ENCODE measurements at regions not wholly inside any gene's neighbourhood (a gene's known extent, or its start where the extent isn't known, plus 50 kb on each side); places are given as distances from the start of the nearest gene placed in this dataset.

DNA sequence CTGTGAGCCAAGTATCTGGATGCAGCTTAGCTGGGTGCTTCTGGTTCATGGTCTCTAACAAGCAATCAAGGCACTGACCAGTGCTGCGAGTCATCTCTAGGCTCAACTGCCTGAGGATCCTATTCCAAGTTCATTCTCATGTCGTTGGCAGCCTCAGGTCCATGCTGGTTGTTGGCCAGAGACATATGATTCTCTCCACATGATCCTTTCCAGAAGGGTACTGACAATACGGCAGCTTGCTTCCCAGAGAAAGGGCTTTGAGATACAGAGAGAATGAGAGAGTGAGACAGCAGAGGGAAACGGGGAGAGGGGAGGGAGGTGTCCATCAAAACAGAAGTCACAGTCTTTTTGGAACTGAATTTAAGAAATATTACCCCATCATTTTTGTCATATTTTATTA, 405.6 kb downstream of the XPNPEP1 start:
- H3K4me3 ChIP-seq (ENCODE audit: low read depth, low read length): no peak overlapping the region
- TF ChIP-seq, protein P1, sequence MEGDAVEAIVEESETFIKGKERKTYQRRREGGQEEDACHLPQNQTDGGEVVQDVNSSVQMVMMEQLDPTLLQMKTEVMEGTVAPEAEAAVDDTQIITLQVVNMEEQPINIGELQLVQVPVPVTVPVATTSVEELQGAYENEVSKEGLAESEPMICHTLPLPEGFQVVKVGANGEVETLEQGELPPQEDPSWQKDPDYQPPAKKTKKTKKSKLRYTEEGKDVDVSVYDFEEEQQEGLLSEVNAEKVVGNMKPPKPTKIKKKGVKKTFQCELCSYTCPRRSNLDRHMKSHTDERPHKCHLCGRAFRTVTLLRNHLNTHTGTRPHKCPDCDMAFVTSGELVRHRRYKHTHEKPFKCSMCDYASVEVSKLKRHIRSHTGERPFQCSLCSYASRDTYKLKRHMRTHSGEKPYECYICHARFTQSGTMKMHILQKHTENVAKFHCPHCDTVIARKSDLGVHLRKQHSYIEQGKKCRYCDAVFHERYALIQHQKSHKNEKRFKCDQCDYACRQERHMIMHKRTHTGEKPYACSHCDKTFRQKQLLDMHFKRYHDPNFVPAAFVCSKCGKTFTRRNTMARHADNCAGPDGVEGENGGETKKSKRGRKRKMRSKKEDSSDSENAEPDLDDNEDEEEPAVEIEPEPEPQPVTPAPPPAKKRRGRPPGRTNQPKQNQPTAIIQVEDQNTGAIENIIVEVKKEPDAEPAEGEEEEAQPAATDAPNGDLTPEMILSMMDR (IDR thresholded peaks at IDR 0.05; ENCODE audit: insufficient read depth, low read length, missing control alignments): no peak
- POLR2A ChIA-PET: no interaction called here
- DNase-seq (ENCODE audit: low read depth, low spot score): no peak
- CTCF ChIA-PET: no interaction called here

DNA sequence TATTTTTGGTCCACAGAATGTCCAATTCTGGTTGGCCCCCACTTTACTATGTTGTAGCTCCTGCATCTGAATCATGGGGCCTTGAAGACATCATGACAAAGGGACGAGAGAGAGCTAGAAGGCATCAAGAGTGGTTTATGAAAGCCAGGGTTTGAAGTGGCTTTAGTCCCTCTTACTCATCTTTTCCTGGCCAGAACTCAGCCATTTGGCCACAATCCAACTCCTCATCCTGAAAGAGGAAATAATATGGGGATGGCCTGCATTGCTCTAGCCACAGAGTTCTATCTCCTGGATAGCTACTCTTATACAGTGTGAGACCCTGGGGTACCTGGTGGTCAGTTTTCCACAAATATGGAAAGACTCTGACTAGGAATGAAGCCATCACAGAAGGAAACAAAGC, 418.9 kb downstream of the XPNPEP1 start:
- POLR2A ChIA-PET: no interaction called here
- CTCF ChIA-PET: no interaction called here
- H3K4me3 ChIP-seq (ENCODE audit: low read depth, low read length): no peak overlapping the region
- TF ChIP-seq, protein P1 (IDR thresholded peaks at IDR 0.05; ENCODE audit: insufficient read depth, low read length, missing control alignments): no peak
- DNase-seq (ENCODE audit: low read depth, low spot score): no peak

DNA sequence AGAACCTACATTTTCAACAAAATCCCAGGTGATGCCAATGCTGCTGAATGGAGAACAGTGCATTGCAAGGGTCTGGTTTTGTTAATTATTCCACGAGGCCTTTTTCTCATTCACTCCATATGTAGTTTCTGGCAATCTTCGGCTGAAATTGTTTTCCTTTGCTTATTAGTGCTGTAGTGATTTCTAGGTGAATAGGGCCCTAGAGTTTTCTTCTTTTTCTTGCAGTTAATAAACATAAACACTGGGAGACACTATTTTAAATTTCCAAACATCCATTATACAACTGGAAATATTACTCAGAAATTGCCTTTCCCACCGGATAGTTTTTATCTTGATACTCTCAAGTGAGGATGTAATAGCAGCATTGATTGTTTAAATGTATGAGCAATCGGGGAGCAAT, 435.6 kb downstream of the XPNPEP1 start:
- TF ChIP-seq, protein P1 (IDR thresholded peaks at IDR 0.05; ENCODE audit: insufficient read depth, low read length, missing control alignments): no peak
- no peak for DNase-seq (ENCODE audit: low read depth, low spot score)
- POLR2A ChIA-PET: no interaction called here
- H3K4me3 ChIP-seq (ENCODE audit: low read depth, low read length): no peak overlapping the region
- CTCF ChIA-PET: no interaction called here

DNA sequence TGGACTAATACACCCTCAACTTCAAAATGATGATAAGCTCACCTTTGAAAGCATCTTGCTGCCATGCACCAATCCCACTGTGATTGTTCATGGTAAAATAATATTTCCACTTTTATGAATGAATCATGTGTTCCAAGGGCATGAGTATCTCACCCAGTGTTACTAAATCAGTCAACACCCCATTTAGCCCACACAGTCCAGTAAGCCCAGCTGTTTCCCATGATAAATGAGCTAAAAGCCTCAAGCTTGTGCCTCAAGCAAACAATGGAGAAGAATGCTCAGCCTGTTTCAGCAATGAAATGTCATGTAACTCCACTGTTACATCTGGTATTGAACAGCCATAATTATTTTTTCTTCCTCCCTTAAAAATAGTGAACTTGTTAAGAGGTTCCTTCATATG, 442.5 kb downstream of the XPNPEP1 start:
- H3K4me3 ChIP-seq (ENCODE audit: low read depth, low read length): no peak overlapping the region
- ChIA-PET POLR2A (no interaction called here), CTCF (no interaction called here)
- DNase-seq (ENCODE audit: low read depth, low spot score): no peak
- TF ChIP-seq, protein P1 (IDR thresholded peaks at IDR 0.05; ENCODE audit: insufficient read depth, low read length, missing control alignments): no peak

DNA sequence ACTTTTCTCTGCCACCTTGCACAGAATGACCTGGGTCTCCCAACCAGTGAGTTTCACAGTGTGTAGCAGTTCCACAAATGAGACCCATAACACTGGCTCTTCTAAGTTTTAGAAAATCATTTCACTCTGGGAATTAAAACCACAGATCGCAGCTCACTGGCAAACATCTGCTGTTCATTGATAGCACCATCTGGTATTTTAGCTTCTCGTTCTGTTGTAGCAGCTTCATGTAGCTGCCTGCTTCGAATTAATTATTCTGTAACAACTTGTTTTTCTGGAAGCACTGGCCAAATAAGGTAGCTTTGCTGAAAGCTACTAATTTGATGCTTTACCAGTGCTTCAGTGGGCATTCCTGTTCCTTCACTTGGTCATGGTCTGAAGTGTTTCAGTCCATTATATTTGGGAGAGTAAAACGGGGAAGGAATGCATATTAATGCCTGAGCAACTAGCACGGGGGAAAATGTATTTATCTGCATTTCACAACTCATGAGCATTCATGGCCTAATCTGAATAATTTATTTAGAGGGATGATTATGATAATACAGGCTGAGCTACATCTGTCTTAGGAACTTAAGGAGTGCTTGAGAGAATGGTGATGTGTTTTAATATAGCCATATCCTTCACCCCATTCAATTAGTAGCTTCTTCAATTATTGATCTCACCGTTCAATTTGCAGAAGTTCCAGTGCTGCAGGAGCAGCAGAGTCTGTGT, 447.4 kb downstream of the XPNPEP1 start:
- H3K4me3 ChIP-seq (ENCODE audit: low read depth, low read length): no peak overlapping the region
- TF ChIP-seq, protein P1 (IDR thresholded peaks at IDR 0.05; ENCODE audit: insufficient read depth, low read length, missing control alignments): no peak
- DNase-seq (ENCODE audit: low read depth, low spot score): no peak
- CTCF ChIA-PET: no interaction called here
- POLR2A ChIA-PET: no interaction called here

DNA sequence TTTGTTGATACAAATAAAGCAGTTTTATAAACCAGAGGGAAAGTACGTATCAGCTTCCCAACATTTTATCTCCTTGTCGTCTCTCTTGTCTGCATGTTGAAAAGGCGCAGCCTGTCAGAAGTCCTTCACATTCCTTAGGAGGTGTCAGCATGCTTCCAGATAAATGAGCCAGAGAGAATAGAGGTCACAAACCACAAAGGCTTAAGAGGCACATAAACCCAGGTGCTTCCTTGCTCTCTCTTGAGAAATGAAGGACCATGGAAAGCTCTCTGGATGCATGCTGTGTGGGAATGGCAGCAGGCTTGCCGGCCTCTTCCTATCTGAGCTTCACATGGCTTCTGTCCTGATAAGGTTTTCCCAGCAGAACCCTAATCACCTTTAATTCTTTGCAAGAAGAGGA, 448.5 kb downstream of the XPNPEP1 start:
- CTCF ChIA-PET: interaction anchor here (0.6 kb wide), 1 partner anchor 19 kb away, joined by 3 read pairs; no protein-coding TSS in a partner anchor
- POLR2A ChIA-PET: no interaction called here
- no peak for DNase-seq (ENCODE audit: low read depth, low spot score)
- H3K4me3 ChIP-seq (ENCODE audit: low read depth, low read length): no peak overlapping the region
- TF ChIP-seq, protein P1 (IDR thresholded peaks at IDR 0.05; ENCODE audit: insufficient read depth, low read length, missing control alignments): no peak

Measured in AG04449 (cell line).